ENCODE measurements at regions not wholly inside any gene's neighbourhood (a gene's known extent, or its start where the extent isn't known, plus 50 kb on each side); places are given as distances from the start of the nearest gene placed in this dataset.

GRCh38 chr6:121694801-121695251, 259.4 kb downstream of the GJA1 start:
- ChIA-PET POLR2A (no interaction called here), CTCF (no interaction called here)
- H3K4me2 ChIP-seq = peak overlapping the region; percentile 79
- ATAC-seq (peak; percentile 13 to 14; a peak in 2 of 6 replicates), DNase-seq (ENCODE audit: low read depth in 1 of 2, low spot score in 1 of 2) (no peak), FAIRE-seq (no peak)
- H3K27ac ChIP-seq = peak overlapping the region; percentile 80 to 85
- peaks cover 73% of the 10 kb centered on the region for H3K4me1 ChIP-seq
- peak overlapping the region; percentile 3; the same call in 1 of the 3 replicates for H3K4me3 ChIP-seq
- no peaks in the 10 kb centered on the region for H3K9me3 ChIP-seq
- WGBS (ENCODE audit: missing lambda C conversion rate) = 11% methylated on average over 3 of the region's 3 CpGs
- no peak for TF ChIP-seq RCOR1 (IDR thresholded peaks at IDR 0.05; ENCODE audit: low read depth, low read length)
- TF ChIP-seq ZNF302 (CRISPR knock-in tag; IDR thresholded peaks at IDR 0.05) = no peak
- TF ChIP-seq FOSB (CRISPR knock-in tag; IDR thresholded peaks at IDR 0.05) = no peak
- no peak for TF ChIP-seq GATA3 (IDR thresholded peaks at IDR 0.05; ENCODE audit: borderline replicate concordance)
- TF ChIP-seq HDAC2 (IDR thresholded peaks at IDR 0.05) = no peak
- TF ChIP-seq PBX3 (IDR thresholded peaks at IDR 0.05) = no peak
- no peak for TF ChIP-seq CBX8 (IDR thresholded peaks at IDR 0.05)
- TF ChIP-seq NR3C1 (IDR thresholded peaks at IDR 0.05) = no peak
- TF ChIP-seq FOXS1 (CRISPR knock-in tag; IDR thresholded peaks at IDR 0.05) = no peak
- TF ChIP-seq, protein P1, sequence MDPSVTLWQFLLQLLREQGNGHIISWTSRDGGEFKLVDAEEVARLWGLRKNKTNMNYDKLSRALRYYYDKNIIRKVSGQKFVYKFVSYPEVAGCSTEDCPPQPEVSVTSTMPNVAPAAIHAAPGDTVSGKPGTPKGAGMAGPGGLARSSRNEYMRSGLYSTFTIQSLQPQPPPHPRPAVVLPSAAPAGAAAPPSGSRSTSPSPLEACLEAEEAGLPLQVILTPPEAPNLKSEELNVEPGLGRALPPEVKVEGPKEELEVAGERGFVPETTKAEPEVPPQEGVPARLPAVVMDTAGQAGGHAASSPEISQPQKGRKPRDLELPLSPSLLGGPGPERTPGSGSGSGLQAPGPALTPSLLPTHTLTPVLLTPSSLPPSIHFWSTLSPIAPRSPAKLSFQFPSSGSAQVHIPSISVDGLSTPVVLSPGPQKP (IDR thresholded peaks at IDR 0.05; ENCODE audit: low read depth, low read length) = no peak
- TF ChIP-seq, protein P2, sequence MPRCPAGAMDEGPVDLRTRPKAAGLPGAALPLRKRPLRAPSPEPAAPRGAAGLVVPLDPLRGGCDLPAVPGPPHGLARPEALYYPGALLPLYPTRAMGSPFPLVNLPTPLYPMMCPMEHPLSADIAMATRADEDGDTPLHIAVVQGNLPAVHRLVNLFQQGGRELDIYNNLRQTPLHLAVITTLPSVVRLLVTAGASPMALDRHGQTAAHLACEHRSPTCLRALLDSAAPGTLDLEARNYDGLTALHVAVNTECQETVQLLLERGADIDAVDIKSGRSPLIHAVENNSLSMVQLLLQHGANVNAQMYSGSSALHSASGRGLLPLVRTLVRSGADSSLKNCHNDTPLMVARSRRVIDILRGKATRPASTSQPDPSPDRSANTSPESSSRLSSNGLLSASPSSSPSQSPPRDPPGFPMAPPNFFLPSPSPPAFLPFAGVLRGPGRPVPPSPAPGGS (IDR thresholded peaks at IDR 0.05) = no peak
- TF ChIP-seq BHLHE40 (IDR thresholded peaks at IDR 0.05; ENCODE audit: low read depth, low read length) = no peak
- no peak for TF ChIP-seq TFCP2L1 (CRISPR knock-in tag; IDR thresholded peaks at IDR 0.05)

DNA sequence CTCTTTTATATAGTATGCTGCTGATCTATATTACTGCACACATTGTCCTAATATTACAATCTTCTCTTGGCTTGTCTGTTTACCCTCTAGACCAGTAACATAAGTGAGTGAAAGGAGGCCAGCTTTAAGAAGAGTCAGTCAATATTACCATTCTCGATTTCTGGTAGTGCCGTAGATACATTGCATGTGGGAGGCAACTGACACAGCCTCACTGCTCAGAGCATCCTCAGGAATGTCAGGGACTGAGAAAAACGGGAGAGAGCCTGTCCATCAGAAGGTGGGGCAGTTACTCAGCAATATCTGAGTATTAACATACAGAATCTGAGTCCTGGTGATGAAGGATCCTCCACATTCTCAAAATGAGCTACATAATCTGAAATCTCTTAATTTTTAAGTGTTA, 259.9 kb downstream of the GJA1 start:
- 5% methylated on average over 3 of the region's 3 CpGs for WGBS (ENCODE audit: missing lambda C conversion rate)
- ChIA-PET CTCF (no interaction called here), POLR2A (no interaction called here)
- TF ChIP-seq HEYL (CRISPR knock-in tag; IDR thresholded peaks at IDR 0.05) (no peak), POLR2AphosphoS2 (conservative IDR thresholded peaks at IDR 0.05; ENCODE audit: low read length) (no peak), ESRRA (IDR thresholded peaks at IDR 0.05; ENCODE audit: borderline replicate concordance, low read length) (no peak), HOXB13 (CRISPR knock-in tag; IDR thresholded peaks at IDR 0.05; ENCODE audit: low read depth) (no peak), PHF8 (IDR thresholded peaks at IDR 0.05; ENCODE audit: borderline replicate concordance, low read depth) (no peak), TFCP2L1 (CRISPR knock-in tag; IDR thresholded peaks at IDR 0.05) (no peak), PBX3 (IDR thresholded peaks at IDR 0.05) (no peak), ZNF302 (CRISPR knock-in tag; IDR thresholded peaks at IDR 0.05) (no peak), RFX5 (IDR thresholded peaks at IDR 0.05) (no peak), RCOR1 (IDR thresholded peaks at IDR 0.05; ENCODE audit: low read depth, low read length) (no peak), GATA3 (IDR thresholded peaks at IDR 0.05; ENCODE audit: borderline replicate concordance) (no peak), HOXB5 (CRISPR knock-in tag; IDR thresholded peaks at IDR 0.05) (no peak), RNF2 (IDR thresholded peaks at IDR 0.05; ENCODE audit: borderline replicate concordance, low read depth) (no peak), MYC (IDR thresholded peaks at IDR 0.05; ENCODE audit: borderline replicate concordance, low read length) (no peak), ZC3H11A (IDR thresholded peaks at IDR 0.05) (no peak), KDM1A (IDR thresholded peaks at IDR 0.05; ENCODE audit: low read depth) (no peak), SMC3 (IDR thresholded peaks at IDR 0.05) (no peak), RAD21 (conservative IDR thresholded peaks at IDR 0.05 in 1 of 2, IDR thresholded peaks at IDR 0.05 in 1 of 2) (no peak)
- TF ChIP-seq, protein P2 (IDR thresholded peaks at IDR 0.05) = no peak
- TF ChIP-seq, protein P3, sequence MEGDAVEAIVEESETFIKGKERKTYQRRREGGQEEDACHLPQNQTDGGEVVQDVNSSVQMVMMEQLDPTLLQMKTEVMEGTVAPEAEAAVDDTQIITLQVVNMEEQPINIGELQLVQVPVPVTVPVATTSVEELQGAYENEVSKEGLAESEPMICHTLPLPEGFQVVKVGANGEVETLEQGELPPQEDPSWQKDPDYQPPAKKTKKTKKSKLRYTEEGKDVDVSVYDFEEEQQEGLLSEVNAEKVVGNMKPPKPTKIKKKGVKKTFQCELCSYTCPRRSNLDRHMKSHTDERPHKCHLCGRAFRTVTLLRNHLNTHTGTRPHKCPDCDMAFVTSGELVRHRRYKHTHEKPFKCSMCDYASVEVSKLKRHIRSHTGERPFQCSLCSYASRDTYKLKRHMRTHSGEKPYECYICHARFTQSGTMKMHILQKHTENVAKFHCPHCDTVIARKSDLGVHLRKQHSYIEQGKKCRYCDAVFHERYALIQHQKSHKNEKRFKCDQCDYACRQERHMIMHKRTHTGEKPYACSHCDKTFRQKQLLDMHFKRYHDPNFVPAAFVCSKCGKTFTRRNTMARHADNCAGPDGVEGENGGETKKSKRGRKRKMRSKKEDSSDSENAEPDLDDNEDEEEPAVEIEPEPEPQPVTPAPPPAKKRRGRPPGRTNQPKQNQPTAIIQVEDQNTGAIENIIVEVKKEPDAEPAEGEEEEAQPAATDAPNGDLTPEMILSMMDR (IDR thresholded peaks at IDR 0.05) = no peak
- Histone ChIP-seq H3K4me3 (peak overlapping the region; percentile 3; the same call in 1 of the 3 replicates), H3K4me1 (peaks cover 69% of the 10 kb centered on the region), H3K4me2 (peak overlapping the region; percentile 79), H3K27ac (peak overlapping the region; percentile 80 to 85), H3K9me3 (no peaks in the 10 kb centered on the region)
- peak in 1 of 2 experiments; percentile 41 for DNase-seq (ENCODE audit: low read depth in 1 of 2, low spot score in 1 of 2)
- no peak for FAIRE-seq
- peak; percentile 39 to 68; a peak in 3 of 6 replicates for ATAC-seq

Measured in A549 (cell line).